K562 (cell line): ENCODE measurements at regions not wholly inside any gene's neighbourhood (a gene's known extent, or its start where the extent isn't known, plus 50 kb on each side); places are given as distances from the start of the nearest gene placed in this dataset.

ENCODE experiments used
- ATAC-seq: fragments of 200-7000 bp; cut with Tn5 transposase; 3 replicates; pipeline ENCODE4 v1.9.1; 2020; ENCODE audit warnings: moderate library complexity
- BruUV-seq: library from RNA; stranded (reverse); fragments of 400-500 nt; replicated peaks from 2 replicates; lab custom pipeline; 2021; lab: Mats Ljungman, UMichigan
- CTCF ChIA-PET: fragments of 300-600 bp; formaldehyde crosslinking; extraction: SDS; loops from one replicate; lab custom pipeline; 2021; ENCODE audit warnings: low intra/inter-chr PET ratio; lab: Yijun Ruan, JAX
- POLR2A ChIA-PET: fragments of 300-600, 350-650 bp; sonication (Branson Sonifier 250); formaldehyde crosslinking; extraction: SDS; loops from one replicate; lab custom pipeline; 2021; ENCODE audit warnings: antibody characterized with exemption, inconsistent platforms; lab: Yijun Ruan, JAX
- DNase-seq, 4 experiments: peaks; one replicate each; pipeline versions ENCODE4 v3.0.0 to v3.0.0-alpha.2; 2011 to 2018; ENCODE audit warnings: low spot score in 3 of 4, mixed read lengths in 3 of 4; ENCODE audit errors: extremely low read depth in 1 of 4
- FAIRE-seq: peaks from 2 replicates; lab custom pipeline; 2011; peaks lifted over from hg19 to GRCh38; lab: Jason Lieb, UNC
- H2AFZ ChIP-seq: 2 replicates; pipeline ENCODE4 v1.6.0; 2011; ENCODE audit warnings: low read depth, low read length, control low read depth, inconsistent platforms
- H3K27ac ChIP-seq: fragments of 200-600 bp; 3 replicates; pipeline ENCODE4 v1.8.0; 2011; ENCODE audit warnings: low read depth, mild to moderate bottlenecking, control low read depth, inconsistent platforms, low read length, moderate library complexity, mixed read lengths; ENCODE audit errors: extremely low read depth
- H3K27me3 ChIP-seq, 2 experiments: fragments of 300-600 bp in 1 of 2; 2 replicates in 1 of 2; 3 replicates in 1 of 2; pipeline versions ENCODE4 v1.6.0 to v1.8.0; 2011; ENCODE audit warnings: inconsistent platforms in 2 of 2, low read length in 2 of 2, mild to moderate bottlenecking in 1 of 2, mixed read lengths in 1 of 2, moderate library complexity in 1 of 2; ENCODE audit not compliant: control insufficient read depth in 2 of 2, insufficient read depth in 2 of 2
- H3K36me3 ChIP-seq: fragments of 300-600 bp; 3 replicates; pipeline ENCODE4 v1.8.0; 2011; ENCODE audit warnings: mild to moderate bottlenecking, low read length, inconsistent platforms; ENCODE audit not compliant: control insufficient read depth, insufficient read depth
- H3K4me1 ChIP-seq, 2 experiments: fragments of 200-600 bp in 1 of 2; replicated peaks in 1 of 2; 2 replicates in 1 of 2; 3 replicates in 1 of 2; pipeline versions ENCODE4 v1.5.1 to v1.8.0; 2011; ENCODE audit warnings: inconsistent platforms in 2 of 2, low read length in 2 of 2, mild to moderate bottlenecking in 1 of 2, mixed read lengths in 1 of 2, moderate library complexity in 1 of 2; ENCODE audit not compliant: control insufficient read depth in 2 of 2, insufficient read depth in 2 of 2
- H3K4me2 ChIP-seq: 2 replicates; pipeline ENCODE4 v1.6.1; 2011; ENCODE audit warnings: low read length, control low read depth, inconsistent platforms, mixed read lengths; ENCODE audit not compliant: insufficient read depth
- H3K4me3 ChIP-seq: fragments of 200-600 bp; sonication (generic), shearing (Covaris generic); 2 replicates; pipeline ENCODE4 v1.5.1; 2016; ENCODE audit warnings: control low read depth, inconsistent platforms
- H3K79me2 ChIP-seq: fragments of 200-600 bp; 3 replicates; pipeline ENCODE4 v1.8.0; 2011; ENCODE audit warnings: low read length, inconsistent platforms; ENCODE audit not compliant: control insufficient read depth, insufficient read depth
- H3K9ac ChIP-seq, 2 experiments: 2 replicates each; pipeline versions ENCODE4 v1.6.0 to v1.6.1; 2011; ENCODE audit warnings: low read depth in 2 of 2, low read length in 2 of 2, control low read depth in 1 of 2, inconsistent platforms in 1 of 2, mild to moderate bottlenecking in 1 of 2, mixed read lengths in 1 of 2; ENCODE audit not compliant: insufficient read depth in 1 of 2
- H3K9me1 ChIP-seq: one replicate; pipeline ENCODE4 v1.6.0; 2011; ENCODE audit warnings: inconsistent platforms, mild to moderate bottlenecking, low read length, moderate library complexity; ENCODE audit not compliant: control insufficient read depth, insufficient read depth
- H3K9me3 ChIP-seq: replicated peaks from 2 replicates; pipeline ENCODE4 v1.5.1; 2011; ENCODE audit warnings: low read depth, low read length, inconsistent platforms; ENCODE audit not compliant: control insufficient read depth, insufficient read depth
- H4K20me1 ChIP-seq: replicated peaks from 2 replicates; pipeline ENCODE4 v1.6.1; 2011; ENCODE audit warnings: low read length, inconsistent platforms, mixed read lengths; ENCODE audit not compliant: control insufficient read depth, insufficient read depth
- ARID1B ChIP-seq: fragments of 450-650 bp; IDR thresholded peaks from 2 replicates; pipeline ENCODE4 v1.6.1; 2016; ENCODE audit warnings: antibody characterized with exemption, mild to moderate bottlenecking, inconsistent platforms
- DNMT1 ChIP-seq: fragments of 450-650 bp; IDR thresholded peaks from 2 replicates; pipeline ENCODE4 v1.6.1; 2016; ENCODE audit warnings: antibody characterized with exemption, mild to moderate bottlenecking
- GATAD2B ChIP-seq: fragments of 450-650 bp; IDR thresholded peaks from 2 replicates; pipeline ENCODE4 v1.6.1; 2017; ENCODE audit warnings: mild to moderate bottlenecking, borderline replicate concordance
- HCFC1 ChIP-seq: IDR thresholded peaks from 2 replicates; pipeline ENCODE4 v1.6.1; 2012; ENCODE audit warnings: low read depth, low read length, improper control_type of control experiment
- KAT8 ChIP-seq: fragments of 450-650 bp; IDR thresholded peaks from 2 replicates; pipeline ENCODE4 v1.6.1; 2016; ENCODE audit warnings: low read depth, mild to moderate bottlenecking
- MAZ ChIP-seq, 2 experiments: fragments of 450-650 bp in 1 of 2; sonication (generic) in 1 of 2; formaldehyde crosslinking; IDR thresholded peaks in 1 of 2; conservative IDR thresholded peaks in 1 of 2; 2 replicates each; pipeline versions ENCODE4 v1.4.0 to v1.5.0; 2020; ENCODE audit warnings: mild to moderate bottlenecking in 1 of 2, missing genetic modification reagents in 1 of 2
- MEF2A ChIP-seq: IDR thresholded peaks from 2 replicates; pipeline ENCODE4 v1.6.1; 2011; ENCODE audit warnings: low read depth, mild to moderate bottlenecking, low read length, moderate library complexity; ENCODE audit not compliant: control insufficient read depth
- MLX ChIP-seq, 2 experiments: fragments of 450-650 bp in 1 of 2; sonication (generic) in 1 of 2; formaldehyde crosslinking; conservative IDR thresholded peaks; 2 replicates each; pipeline versions ENCODE4 v1.4.0 to v1.8.1; 2020 to 2022; ENCODE audit warnings: mild to moderate bottlenecking in 1 of 2, missing genetic modification reagents in 1 of 2
- MTA3 ChIP-seq: fragments of 450-650 bp; formaldehyde crosslinking; IDR thresholded peaks from 2 replicates; pipeline ENCODE4 v1.6.1; 2017; ENCODE audit warnings: mild to moderate bottlenecking, borderline replicate concordance
- PTTG1 ChIP-seq: fragments of 450-650 bp; IDR thresholded peaks from 2 replicates; pipeline ENCODE4 v1.6.1; 2016; ENCODE audit warnings: low read depth, mild to moderate bottlenecking, missing genetic modification characterization, missing compliant biosample characterization
- TRIM25 ChIP-seq: fragments of 450-650 bp; IDR thresholded peaks from 2 replicates; pipeline ENCODE4 v1.7.0; 2016; ENCODE audit warnings: borderline replicate concordance
- ZNF280B ChIP-seq: fragments of 250-450 bp; sonication (Bioruptor Pico); IDR thresholded peaks from 2 replicates; pipeline ENCODE4 v1.5.1; 2021; ENCODE audit warnings: mild to moderate bottlenecking
- ZNF707 ChIP-seq: fragments of 250-450 bp; sonication (Bioruptor Pico); conservative IDR thresholded peaks from 2 replicates; pipeline ENCODE4 v1.8.0; 2022; ENCODE audit warnings: inconsistent platforms, mild to moderate bottlenecking, moderate library complexity
- WGBS: fragments of 100-300 bp; shearing (Covaris generic); methylation state at CpG from one replicate; pipeline ENCODE4 v1.1.6; 2016; ENCODE audit warnings: low coverage, mixed read lengths; ENCODE audit not compliant: insufficient coverage; ENCODE audit errors: missing lambda C conversion rate; 5-methylcytosine and 5-hydroxymethylcytosine counted together
- in situ Hi-C: fragments of 300-500 bp; cut with MboI; formaldehyde crosslinking; loops from 4 replicates; pipeline ENCODE4 v1.15.0; 2018; ENCODE audit warnings: inconsistent platforms, mixed read lengths
- intact Hi-C: fragments of 100-400 bp; cut with micrococcal nuclease; formaldehyde crosslinking; loops from 2 replicates; pipeline ENCODE4 v1.14.2; 2022

- H3K9me1 ChIP-seq = no peaks in the 10 kb centered on the region
- no TSS peak for BruUV-seq
- WGBS = 0% methylated on average over 9 of the region's 9 CpGs
- DNase-seq (no peak), FAIRE-seq (no peak), ATAC-seq (no peak)
- CTCF ChIA-PET = no interaction called here
- peaks cover 8 to 47% of the 10 kb centered on the region in 2 experiments; a peak in 4 of 5 replicates for H3K27me3 ChIP-seq
- no peaks in the 10 kb centered on the region for H3K79me2 ChIP-seq
- no peak overlapping the region for H3K4me2 ChIP-seq
- H4K20me1 ChIP-seq = no peaks in the 10 kb centered on the region
- intact Hi-C loops = no loop called here
- TF ChIP-seq DNMT1 (no peak), GATAD2B (no peak), ARID1B (no peak)
- no peaks in the 10 kb centered on the region; a peak in 1 of 5 replicates for H3K4me1 ChIP-seq
- POLR2A ChIA-PET = interaction anchor here (0.6 kb wide), 1 partner anchor 1601 kb away, joined by 3 read pairs; no protein-coding TSS in a partner anchor
- no peaks in the 10 kb centered on the region for H3K36me3 ChIP-seq
- no peak overlapping the region for H3K9ac ChIP-seq
- H3K4me3 ChIP-seq = no peak overlapping the region
- H3K9me3 ChIP-seq = no peaks in the 10 kb centered on the region
- H3K27ac ChIP-seq = no peak overlapping the region
- H2AFZ ChIP-seq = no peak overlapping the region
- in situ Hi-C loops = no loop called here
These were observed 88.8 kb upstream of the EYA2 start for GRCh38 chr20:46805836-46806235.

GRCh38 chr20:46807998-46808397 lies 86.6 kb upstream of the EYA2 start:
- Histone ChIP-seq H3K9ac (no peak overlapping the region), H3K27me3 (peaks cover 8 to 51% of the 10 kb centered on the region in 2 experiments; a peak in 4 of 5 replicates), H3K9me3 (no peaks in the 10 kb centered on the region), H3K27ac (no peak overlapping the region), H3K9me1 (no peaks in the 10 kb centered on the region), H3K4me1 (no peaks in the 10 kb centered on the region; a peak in 1 of 5 replicates), H2AFZ (no peak overlapping the region), H3K4me2 (no peak overlapping the region), H3K79me2 (no peaks in the 10 kb centered on the region), H3K36me3 (no peaks in the 10 kb centered on the region), H4K20me1 (no peaks in the 10 kb centered on the region), H3K4me3 (no peak overlapping the region)
- CTCF ChIA-PET = no interaction called here
- POLR2A ChIA-PET = interaction anchor here (0.8 kb wide), 1 partner anchor 33 kb away, joined by 3 read pairs; no protein-coding TSS in a partner anchor
- FAIRE-seq (no peak), ATAC-seq (no peak), DNase-seq (no peak)
- intact Hi-C loops = no loop called here
- BruUV-seq = no TSS peak
- 1% methylated on average over 6 of the region's 6 CpGs for WGBS
- in situ Hi-C loops = no loop called here
- TF ChIP-seq ZNF280B (CRISPR knock-in tag) (no peak), HCFC1 (no peak), TRIM25 (no peak), ZNF707 (CRISPR knock-in tag) (no peak), MEF2A (no peak), PTTG1 (no peak), MAZ (CRISPR knock-in tag; conservative IDR thresholded peaks at IDR 0.05 in 1 of 2, IDR thresholded peaks at IDR 0.05 in 1 of 2) (no peak), MLX (CRISPR knock-in tag; conservative IDR thresholded peaks at IDR 0.05) (no peak), KAT8 (no peak), MTA3 (no peak)
